Gastroesophageal sphincter (tissue), 3 donors: ENCODE measurements at regions not wholly inside any gene's neighbourhood (a gene's known extent, or its start where the extent isn't known, plus 50 kb on each side); places are given as distances from the start of the nearest gene placed in this dataset.

Experiments
- EP300 ChIP-seq: sonication (generic); formaldehyde crosslinking; IDR thresholded peaks from one replicate; pipeline ENCODE4 v1.6.1; 2017; ENCODE audit warnings: antibody characterized with exemption, mild to moderate bottlenecking
- POLR2A ChIP-seq, 2 donors: fragments of 450-650 bp; IDR thresholded peaks; one replicate each; pipeline ENCODE4 v1.6.1; 2017; ENCODE audit warnings: antibody characterized with exemption in 2 of 2, mild to moderate bottlenecking in 2 of 2, moderate library complexity in 1 of 2
- TF ChIP-seq, protein P1 (sequence below), 4 experiments: fragments of 200-600 bp in 2 of 4; fragments of 450-650 bp in 2 of 4; sonication (generic) in 1 of 4; IDR thresholded peaks; one replicate each; pipeline ENCODE4 v1.5.1; 2017 to 2019; ENCODE audit warnings: antibody characterized with exemption in 4 of 4, mild to moderate bottlenecking in 2 of 4, moderate library complexity in 2 of 4

DNA sequence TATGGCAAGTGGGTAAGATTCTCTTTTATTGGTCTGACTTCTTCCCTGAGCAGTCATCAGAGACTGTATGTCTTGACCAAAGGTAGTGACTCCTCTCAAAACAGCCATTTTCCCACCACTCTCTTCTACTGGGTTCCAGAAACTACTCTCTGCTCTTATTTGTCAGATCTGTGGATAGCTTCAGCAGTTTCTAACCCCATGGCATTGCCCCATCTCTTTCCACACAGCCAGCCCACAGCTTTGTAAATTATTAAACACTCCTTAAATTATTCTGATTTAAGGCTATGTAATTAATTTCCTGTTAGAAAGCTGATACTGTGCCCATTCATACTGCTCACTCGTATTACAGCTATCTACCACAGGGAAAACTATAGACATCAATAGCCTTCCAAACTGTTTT is 138.4 kb upstream of the CNR1 start:
- TF ChIP-seq, protein P1, sequence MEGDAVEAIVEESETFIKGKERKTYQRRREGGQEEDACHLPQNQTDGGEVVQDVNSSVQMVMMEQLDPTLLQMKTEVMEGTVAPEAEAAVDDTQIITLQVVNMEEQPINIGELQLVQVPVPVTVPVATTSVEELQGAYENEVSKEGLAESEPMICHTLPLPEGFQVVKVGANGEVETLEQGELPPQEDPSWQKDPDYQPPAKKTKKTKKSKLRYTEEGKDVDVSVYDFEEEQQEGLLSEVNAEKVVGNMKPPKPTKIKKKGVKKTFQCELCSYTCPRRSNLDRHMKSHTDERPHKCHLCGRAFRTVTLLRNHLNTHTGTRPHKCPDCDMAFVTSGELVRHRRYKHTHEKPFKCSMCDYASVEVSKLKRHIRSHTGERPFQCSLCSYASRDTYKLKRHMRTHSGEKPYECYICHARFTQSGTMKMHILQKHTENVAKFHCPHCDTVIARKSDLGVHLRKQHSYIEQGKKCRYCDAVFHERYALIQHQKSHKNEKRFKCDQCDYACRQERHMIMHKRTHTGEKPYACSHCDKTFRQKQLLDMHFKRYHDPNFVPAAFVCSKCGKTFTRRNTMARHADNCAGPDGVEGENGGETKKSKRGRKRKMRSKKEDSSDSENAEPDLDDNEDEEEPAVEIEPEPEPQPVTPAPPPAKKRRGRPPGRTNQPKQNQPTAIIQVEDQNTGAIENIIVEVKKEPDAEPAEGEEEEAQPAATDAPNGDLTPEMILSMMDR (IDR thresholded peaks at IDR 0.05), result no peak
- TF ChIP-seq EP300, result no peak
- no peak for TF ChIP-seq POLR2A (IDR thresholded peaks at IDR 0.05)
